Mucosa of descending colon (tissue), 3 donors: ENCODE measurements at regions not wholly inside any gene's neighbourhood (a gene's known extent, or its start where the extent isn't known, plus 50 kb on each side); places are given as distances from the start of the nearest gene placed in this dataset.
A peak's percentile ranks its signal among the peaks of the same experiment; 100 is the strongest.

Experiments
- ATAC-seq: fragments of 200-7000 bp; cut with Tn5 transposase; one replicate; pipeline ENCODE4 v1.9.1; 2020; ENCODE audit warnings: mild to moderate bottlenecking, moderate library complexity
- DNase-seq, 3 donors: peaks; one replicate each; pipeline ENCODE4 v3.0.0-alpha.2; 2020
- H3K36me3 ChIP-seq: fragments of 200-600 bp; one replicate; pipeline ENCODE4 v1.8.0; 2021; ENCODE audit warnings: low read depth, mild to moderate bottlenecking
- H3K4me1 ChIP-seq: fragments of 200-600 bp; one replicate; pipeline ENCODE4 v1.8.0; 2021; ENCODE audit warnings: low read depth, mild to moderate bottlenecking
- H3K4me3 ChIP-seq: fragments of 200-600 bp; one replicate; pipeline ENCODE4 v1.8.0; 2021; ENCODE audit warnings: mild to moderate bottlenecking
- H3K9me3 ChIP-seq: fragments of 200-600 bp; one replicate; pipeline ENCODE4 v1.8.0; 2021; ENCODE audit warnings: mild to moderate bottlenecking
- CTCF ChIP-seq: fragments of 200-600 bp; IDR thresholded peaks from one replicate; pipeline ENCODE4 v1.8.0; 2022; ENCODE audit warnings: antibody characterized with exemption, mild to moderate bottlenecking
- intact Hi-C, 2 donors: fragments of 100-400 bp; cut with DNase I in 1 of 2; cut with micrococcal nuclease in 1 of 2; formaldehyde crosslinking; loops; one replicate each; pipeline versions ENCODE4 v1.11.0 to v1.11.1; 2022; cut with DNase I, micrococcal nuclease
- donor health status: DM: no; HTN: no; CAD: no; lungs with moderate emphysema.
- donor health status: DM: no; HTN: no; CAD: no.
- donor health status: DM: no; HTN: yes; CAD: no.

GRCh38 chr6:21462519-21462852 lies 131.1 kb upstream of the SOX4 start:
- H3K36me3 ChIP-seq = no peaks in the 10 kb centered on the region
- DNase-seq (no peak), ATAC-seq (peak; percentile 58)
- intact Hi-C loops = no loop called here
- no peak for TF ChIP-seq CTCF
- no peaks in the 10 kb centered on the region for H3K4me1 ChIP-seq
- no peaks in the 10 kb centered on the region for H3K9me3 ChIP-seq
- H3K4me3 ChIP-seq = no peak overlapping the region

- ATAC-seq = no peak
- H3K9me3 ChIP-seq = no peaks in the 10 kb centered on the region
- no peak for TF ChIP-seq CTCF
- intact Hi-C loops = no loop called here
- DNase-seq = no peak
- H3K4me3 ChIP-seq = no peak overlapping the region
- no peaks in the 10 kb centered on the region for H3K4me1 ChIP-seq
- no peaks in the 10 kb centered on the region for H3K36me3 ChIP-seq
Measured at GRCh38 chr6:21467091-21467490, 126.5 kb upstream of the SOX4 start.

- intact Hi-C loops = no loop called here
- no peaks in the 10 kb centered on the region for H3K9me3 ChIP-seq
- no peaks in the 10 kb centered on the region for H3K4me1 ChIP-seq
- TF ChIP-seq CTCF = no peak
- H3K4me3 ChIP-seq = no peak overlapping the region
- no peaks in the 10 kb centered on the region for H3K36me3 ChIP-seq
- DNase-seq = no peak
- ATAC-seq = no peak
Measured at GRCh38 chr6:21468461-21468860, 125.1 kb upstream of the SOX4 start.

- no peaks in the 10 kb centered on the region for H3K4me1 ChIP-seq
- no peaks in the 10 kb centered on the region for H3K9me3 ChIP-seq
- ATAC-seq (peak; percentile 34), DNase-seq (no peak)
- no peak overlapping the region for H3K4me3 ChIP-seq
- no peak for TF ChIP-seq CTCF
- intact Hi-C loops = no loop called here
- no peaks in the 10 kb centered on the region for H3K36me3 ChIP-seq
Measured at GRCh38 chr6:21469213-21469612, 124.3 kb upstream of the SOX4 start.

- no peaks in the 10 kb centered on the region for H3K9me3 ChIP-seq
- intact Hi-C loops = no loop called here
- no peaks in the 10 kb centered on the region for H3K36me3 ChIP-seq
- no peak for TF ChIP-seq CTCF
- DNase-seq = no peak
- H3K4me1 ChIP-seq = no peaks in the 10 kb centered on the region
- ATAC-seq = no peak
- H3K4me3 ChIP-seq = no peak overlapping the region
Measured at GRCh38 chr6:21476112-21476511, 117.4 kb upstream of the SOX4 start.

- no peaks in the 10 kb centered on the region for H3K36me3 ChIP-seq
- no peak for TF ChIP-seq CTCF
- H3K4me3 ChIP-seq = no peak overlapping the region
- DNase-seq = no peak
- H3K4me1 ChIP-seq = no peaks in the 10 kb centered on the region
- no peaks in the 10 kb centered on the region for H3K9me3 ChIP-seq
- intact Hi-C loops = no loop called here
- ATAC-seq = no peak
Measured at GRCh38 chr6:21478411-21478810, 115.1 kb upstream of the SOX4 start.
